IPS-20b (cell line): ENCODE measurements at regions not wholly inside any gene's neighbourhood (a gene's known extent, or its start where the extent isn't known, plus 50 kb on each side); places are given as distances from the start of the nearest gene placed in this dataset.
"Not testable (repeated sequence)": the region's sequence is repeated elsewhere in the genome, so short reads cannot be mapped to it uniquely, and the experiment has no call there.

ENCODE experiments used
- H3K27ac ChIP-seq: one replicate; pipeline ENCODE4 v1.5.1; 2013; ENCODE audit warnings: low read length
- H3K27me3 ChIP-seq: 2 replicates; pipeline ENCODE4 v1.6.1; 2013; ENCODE audit warnings: mild to moderate bottlenecking, low read length, inconsistent platforms; ENCODE audit not compliant: insufficient read depth
- H3K36me3 ChIP-seq: 2 replicates; pipeline ENCODE4 v1.6.1; 2013; ENCODE audit warnings: low read depth, mild to moderate bottlenecking, inconsistent platforms, low read length, moderate library complexity; ENCODE audit not compliant: insufficient read depth
- H3K4me1 ChIP-seq: 2 replicates; pipeline ENCODE4 v1.6.1; 2013; ENCODE audit warnings: mild to moderate bottlenecking, control low read depth, inconsistent platforms, low read length, moderate library complexity; ENCODE audit not compliant: insufficient read depth
- H3K4me3 ChIP-seq: 2 replicates; pipeline ENCODE4 v1.5.1; 2013; ENCODE audit warnings: mild to moderate bottlenecking, low read length, inconsistent platforms
- H3K9ac ChIP-seq: 2 replicates; pipeline ENCODE4 v1.6.1; 2013; ENCODE audit warnings: low read depth, mild to moderate bottlenecking, inconsistent platforms, low read length, moderate library complexity
- H3K9me3 ChIP-seq: 2 replicates; pipeline ENCODE4 v1.6.1; 2013; ENCODE audit warnings: mild to moderate bottlenecking, low read depth, low read length, inconsistent platforms; ENCODE audit not compliant: insufficient read depth

- H3K27me3 ChIP-seq: no peaks in the 10 kb centered on the region
These were observed 155.6 kb upstream of the CXCL13 start for GRCh38 chr4:77450006-77450405.

GRCh38 chr4:77451530-77451929, 154.1 kb upstream of the CXCL13 start:
- Histone ChIP-seq H3K36me3 (no peaks in the 10 kb centered on the region), H3K4me3 (no peak overlapping the region), H3K9me3 (no peaks in the 10 kb centered on the region), H3K27me3 (no peaks in the 10 kb centered on the region), H3K4me1 (no peaks in the 10 kb centered on the region), H3K9ac (no peak overlapping the region), H3K27ac (no peak overlapping the region)

More at GRCh38 chr4:77450006-77450405, 155.6 kb upstream of the CXCL13 start:
- H3K4me1 ChIP-seq: no peaks in the 10 kb centered on the region
- H3K27ac ChIP-seq: no peak overlapping the region
- H3K4me3 ChIP-seq: no peak overlapping the region
- H3K9ac ChIP-seq: no peak overlapping the region
- H3K9me3 ChIP-seq: no peaks in the 10 kb centered on the region
- H3K36me3 ChIP-seq: no peaks in the 10 kb centered on the region

- H3K9me3 ChIP-seq, H3K27ac ChIP-seq, H3K36me3 ChIP-seq, H3K9ac ChIP-seq, H3K4me1 ChIP-seq, H3K27me3 ChIP-seq, H3K4me3 ChIP-seq: not testable (repeated sequence)
These were observed 153.5 kb upstream of the CXCL13 start for GRCh38 chr4:77452117-77452516.

GRCh38 chr4:77453911-77454310, 151.7 kb upstream of the CXCL13 start:
- Histone ChIP-seq H3K9ac (no peak overlapping the region), H3K4me1 (no peaks in the 10 kb centered on the region), H3K27ac (no peak overlapping the region), H3K27me3 (no peaks in the 10 kb centered on the region), H3K36me3 (no peaks in the 10 kb centered on the region), H3K9me3 (no peaks in the 10 kb centered on the region; the same call in 1 of the 2 replicates), H3K4me3 (no peak overlapping the region)

GRCh38 chr4:77454858-77455257, 150.8 kb upstream of the CXCL13 start:
- H3K27me3 ChIP-seq: no peaks in the 10 kb centered on the region
- H3K4me1 ChIP-seq: no peaks in the 10 kb centered on the region
- H3K9ac ChIP-seq: no peak overlapping the region
- H3K9me3 ChIP-seq: no peaks in the 10 kb centered on the region; the same call in 1 of the 2 replicates
- H3K27ac ChIP-seq: no peak overlapping the region
- no peak overlapping the region for H3K4me3 ChIP-seq
- no peaks in the 10 kb centered on the region for H3K36me3 ChIP-seq

GRCh38 chr4:77464100-77464499, 141.5 kb upstream of the CXCL13 start:
- not testable (repeated sequence) for H3K4me1 ChIP-seq, H3K27ac ChIP-seq, H3K36me3 ChIP-seq, H3K9ac ChIP-seq, H3K4me3 ChIP-seq, H3K27me3 ChIP-seq
- H3K9me3 ChIP-seq: peaks cover 16% of the 10 kb centered on the region

GRCh38 chr4:77465271-77465670, 140.3 kb upstream of the CXCL13 start:
- H3K27ac ChIP-seq: no peak overlapping the region
- H3K27me3 ChIP-seq: no peaks in the 10 kb centered on the region

GRCh38 chr4:77466430-77466829, 139.2 kb upstream of the CXCL13 start:
- peaks cover 16% of the 10 kb centered on the region for H3K9me3 ChIP-seq
- no peak overlapping the region for H3K27ac ChIP-seq
- H3K36me3 ChIP-seq: no peaks in the 10 kb centered on the region
- no peaks in the 10 kb centered on the region for H3K4me1 ChIP-seq
- H3K27me3 ChIP-seq: no peaks in the 10 kb centered on the region
- no peak overlapping the region for H3K4me3 ChIP-seq
- no peak overlapping the region for H3K9ac ChIP-seq

More at GRCh38 chr4:77465271-77465670, 140.3 kb upstream of the CXCL13 start:
- Histone ChIP-seq H3K9me3 (peaks cover 16% of the 10 kb centered on the region), H3K4me3 (no peak overlapping the region), H3K36me3 (no peaks in the 10 kb centered on the region), H3K4me1 (no peaks in the 10 kb centered on the region), H3K9ac (no peak overlapping the region)

GRCh38 chr4:77471821-77472495, 133.7 kb upstream of the CXCL13 start:
- H3K4me3 ChIP-seq: no peak overlapping the region
- H3K27me3 ChIP-seq: no peaks in the 10 kb centered on the region
- H3K36me3 ChIP-seq: no peaks in the 10 kb centered on the region
- H3K27ac ChIP-seq: no peak overlapping the region
- no peak overlapping the region for H3K9ac ChIP-seq
- no peaks in the 10 kb centered on the region for H3K4me1 ChIP-seq
- H3K9me3 ChIP-seq: no peaks in the 10 kb centered on the region

- Histone ChIP-seq H3K4me1 (no peaks in the 10 kb centered on the region), H3K27ac (no peak overlapping the region), H3K4me3 (no peak overlapping the region), H3K27me3 (no peaks in the 10 kb centered on the region), H3K9ac (no peak overlapping the region), H3K9me3 (no peaks in the 10 kb centered on the region; the same call in 1 of the 2 replicates), H3K36me3 (no peaks in the 10 kb centered on the region)
These were observed 132.1 kb upstream of the CXCL13 start for GRCh38 chr4:77473509-77473908.

- Histone ChIP-seq H3K9me3 (no peaks in the 10 kb centered on the region; the same call in 1 of the 2 replicates), H3K4me1 (no peaks in the 10 kb centered on the region), H3K27ac (no peak overlapping the region), H3K9ac (no peak overlapping the region), H3K4me3 (no peak overlapping the region), H3K27me3 (no peaks in the 10 kb centered on the region; the same call in 1 of the 2 replicates), H3K36me3 (no peaks in the 10 kb centered on the region)
These were observed 123.8 kb upstream of the CXCL13 start for GRCh38 chr4:77481856-77482255.

GRCh38 chr4:77488882-77489281, 116.7 kb upstream of the CXCL13 start:
- H3K36me3 ChIP-seq: no peaks in the 10 kb centered on the region
- no peaks in the 10 kb centered on the region for H3K4me1 ChIP-seq
- no peak overlapping the region for H3K9ac ChIP-seq
- H3K9me3 ChIP-seq: no peaks in the 10 kb centered on the region; the same call in 1 of the 2 replicates
- H3K27me3 ChIP-seq: no peaks in the 10 kb centered on the region; the same call in 1 of the 2 replicates
- no peak overlapping the region for H3K4me3 ChIP-seq
- no peak overlapping the region for H3K27ac ChIP-seq
